Mucosa of descending colon (tissue), 3 donors: ENCODE measurements at regions not wholly inside any gene's neighbourhood (a gene's known extent, or its start where the extent isn't known, plus 50 kb on each side); places are given as distances from the start of the nearest gene placed in this dataset.

Experiments
- ATAC-seq: fragments of 200-7000 bp; cut with Tn5 transposase; one replicate; pipeline ENCODE4 v1.9.1; 2020; ENCODE audit warnings: mild to moderate bottlenecking, moderate library complexity
- DNase-seq, 3 donors: peaks; one replicate each; pipeline ENCODE4 v3.0.0-alpha.2; 2020
- H3K36me3 ChIP-seq: fragments of 200-600 bp; one replicate; pipeline ENCODE4 v1.8.0; 2021; ENCODE audit warnings: low read depth, mild to moderate bottlenecking
- H3K4me1 ChIP-seq: fragments of 200-600 bp; one replicate; pipeline ENCODE4 v1.8.0; 2021; ENCODE audit warnings: low read depth, mild to moderate bottlenecking
- H3K4me3 ChIP-seq: fragments of 200-600 bp; one replicate; pipeline ENCODE4 v1.8.0; 2021; ENCODE audit warnings: mild to moderate bottlenecking
- H3K9me3 ChIP-seq: fragments of 200-600 bp; one replicate; pipeline ENCODE4 v1.8.0; 2021; ENCODE audit warnings: mild to moderate bottlenecking
- CTCF ChIP-seq: fragments of 200-600 bp; IDR thresholded peaks from one replicate; pipeline ENCODE4 v1.8.0; 2022; ENCODE audit warnings: antibody characterized with exemption, mild to moderate bottlenecking
- intact Hi-C, 2 donors: fragments of 100-400 bp; cut with DNase I in 1 of 2; cut with micrococcal nuclease in 1 of 2; formaldehyde crosslinking; loops; one replicate each; pipeline versions ENCODE4 v1.11.0 to v1.11.1; 2022; cut with DNase I, micrococcal nuclease
- donor health status: DM: no; HTN: no; CAD: no; lungs with moderate emphysema.
- donor health status: DM: no; HTN: no; CAD: no.
- donor health status: DM: no; HTN: yes; CAD: no.

DNA sequence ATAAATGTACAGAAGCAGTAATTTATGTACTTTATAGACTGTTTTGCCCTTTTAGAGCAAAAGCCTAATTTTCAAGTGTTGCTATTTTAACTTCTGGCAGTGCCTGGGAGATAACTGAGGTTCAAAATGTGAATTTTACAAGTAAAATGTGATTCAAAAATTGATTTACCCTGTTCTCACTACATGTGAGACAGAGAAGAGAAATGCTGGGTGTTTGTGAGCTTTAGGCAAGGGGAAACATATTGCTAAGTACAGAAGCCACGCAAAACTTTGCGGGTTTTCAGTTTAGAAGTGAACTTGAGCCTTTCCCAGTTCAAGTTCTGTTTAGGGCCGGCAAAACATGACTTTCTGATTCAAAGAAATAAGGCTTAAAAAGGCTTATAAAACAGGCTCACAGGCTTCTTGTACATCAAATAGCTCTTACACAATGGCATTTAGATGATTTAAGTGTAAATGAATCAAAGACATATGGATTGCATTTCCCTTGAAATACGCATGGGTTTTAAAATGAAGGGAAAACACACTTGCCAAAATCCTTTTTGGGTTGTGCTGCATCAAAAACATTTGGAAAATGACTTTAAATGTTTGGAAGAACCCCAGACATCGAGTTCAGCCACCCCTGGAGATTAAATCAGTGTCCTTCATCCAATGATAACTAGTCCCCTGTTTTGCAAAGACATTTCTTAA lies 370.8 kb upstream of the MEF2C start:
- TF ChIP-seq CTCF: no peak
- Histone ChIP-seq H3K4me3 (no peak overlapping the region), H3K9me3 (no peaks in the 10 kb centered on the region), H3K36me3 (no peaks in the 10 kb centered on the region), H3K4me1 (no peaks in the 10 kb centered on the region)
- intact Hi-C loops: no loop called here
- DNase-seq: no peak
- no peak for ATAC-seq

- intact Hi-C loops: no loop called here
- DNase-seq (no peak), ATAC-seq (no peak)
- Histone ChIP-seq H3K4me3 (no peak overlapping the region), H3K36me3 (no peaks in the 10 kb centered on the region), H3K9me3 (no peaks in the 10 kb centered on the region), H3K4me1 (no peaks in the 10 kb centered on the region)
- TF ChIP-seq CTCF: no peak
Observed at GRCh38 chr5:89246864-89247263, 363.9 kb upstream of the MEF2C start.

GRCh38 chr5:89246252-89246651 lies 363.3 kb upstream of the MEF2C start:
- DNase-seq (no peak), ATAC-seq (no peak)
- intact Hi-C loops: no loop called here
- TF ChIP-seq CTCF: no peak
- Histone ChIP-seq H3K9me3 (no peaks in the 10 kb centered on the region), H3K4me1 (no peaks in the 10 kb centered on the region), H3K36me3 (no peaks in the 10 kb centered on the region), H3K4me3 (no peak overlapping the region)

GRCh38 chr5:89243611-89244010 lies 360.6 kb upstream of the MEF2C start:
- intact Hi-C loops: no loop called here

GRCh38 chr5:89241186-89241585 lies 358.2 kb upstream of the MEF2C start:
- H3K9me3 ChIP-seq: no peaks in the 10 kb centered on the region
- no peak overlapping the region for H3K4me3 ChIP-seq
- TF ChIP-seq CTCF: no peak
- H3K36me3 ChIP-seq: no peaks in the 10 kb centered on the region
- DNase-seq (no peak), ATAC-seq (no peak)
- intact Hi-C loops: no loop called here
- H3K4me1 ChIP-seq: no peaks in the 10 kb centered on the region

More at GRCh38 chr5:89243611-89244010, 360.6 kb upstream of the MEF2C start:
- Histone ChIP-seq H3K4me3 (no peak overlapping the region), H3K36me3 (no peaks in the 10 kb centered on the region), H3K4me1 (no peaks in the 10 kb centered on the region), H3K9me3 (no peaks in the 10 kb centered on the region)
- ATAC-seq: no peak
- no peak for DNase-seq
- no peak for TF ChIP-seq CTCF

DNA sequence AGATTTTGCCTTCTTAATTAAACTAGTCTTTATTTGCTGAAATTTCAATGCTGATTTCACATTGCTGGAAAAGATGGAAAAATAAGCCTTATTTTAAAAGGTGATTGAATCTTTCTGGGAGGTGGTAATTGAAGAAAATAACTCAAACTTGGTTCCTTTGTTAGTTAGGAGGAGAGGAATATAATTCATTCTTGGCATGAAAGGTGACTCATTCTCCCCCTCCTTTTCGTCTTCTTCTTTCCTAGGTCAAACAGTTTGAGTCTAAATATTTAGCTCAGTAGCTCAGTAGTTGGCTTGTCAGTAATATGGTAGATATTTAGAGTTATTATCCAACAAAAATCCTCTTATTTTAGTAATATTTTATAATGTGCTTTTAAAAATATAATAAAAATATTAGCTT lies 353.9 kb upstream of the MEF2C start:
- no peak overlapping the region for H3K4me3 ChIP-seq
- ATAC-seq: no peak
- no peaks in the 10 kb centered on the region for H3K4me1 ChIP-seq
- intact Hi-C loops: no loop called here
- no peak for DNase-seq
- TF ChIP-seq CTCF: no peak
- no peaks in the 10 kb centered on the region for H3K9me3 ChIP-seq
- no peaks in the 10 kb centered on the region for H3K36me3 ChIP-seq
